ENCODE measurements at regions not wholly inside any gene's neighbourhood (a gene's known extent, or its start where the extent isn't known, plus 50 kb on each side); places are given as distances from the start of the nearest gene placed in this dataset.

- Mint-ChIP-seq H3K9me3 (ENCODE audit: low read depth) (no peaks in the 10 kb centered on the region), H3K27ac (no peak overlapping the region), H3K4me3 (no peak overlapping the region), H3K36me3 (no peaks in the 10 kb centered on the region), H3K4me1 (peaks cover 2% of the 10 kb centered on the region), H3K27me3 (peaks cover 39% of the 10 kb centered on the region)
- DNase-seq (no peak), ATAC-seq (no peak)
- CTCF ChIA-PET, result no interaction called here
Measured at GRCh38 chr2:63658176-63658968, 69.6 kb downstream of the MDH1 start.

- CTCF ChIA-PET, result no interaction called here
- Mint-ChIP-seq H3K9me3 (ENCODE audit: low read depth) (no peaks in the 10 kb centered on the region), H3K27ac (no peak overlapping the region), H3K4me3 (no peak overlapping the region), H3K27me3 (peaks cover 45% of the 10 kb centered on the region), H3K4me1 (peaks cover 1% of the 10 kb centered on the region), H3K36me3 (no peaks in the 10 kb centered on the region)
- no peak for DNase-seq
- ATAC-seq, result no peak
Measured at GRCh38 chr2:63660060-63660459, 71.3 kb downstream of the MDH1 start.

GRCh38 chr2:63661076-63661475 is 72.3 kb downstream of the MDH1 start:
- Mint-ChIP-seq H3K9me3 (ENCODE audit: low read depth) (no peaks in the 10 kb centered on the region), H3K4me1 (no peaks in the 10 kb centered on the region), H3K27me3 (peaks cover 49% of the 10 kb centered on the region), H3K4me3 (no peak overlapping the region), H3K27ac (no peak overlapping the region), H3K36me3 (no peaks in the 10 kb centered on the region)
- ATAC-seq (no peak), DNase-seq (no peak)
- CTCF ChIA-PET, result no interaction called here

GRCh38 chr2:63662028-63662804 is 73.5 kb downstream of the MDH1 start:
- Mint-ChIP-seq H3K4me3 (no peak overlapping the region), H3K4me1 (no peaks in the 10 kb centered on the region), H3K9me3 (ENCODE audit: low read depth) (no peaks in the 10 kb centered on the region), H3K36me3 (no peaks in the 10 kb centered on the region), H3K27me3 (peaks cover 47% of the 10 kb centered on the region), H3K27ac (no peak overlapping the region)
- ATAC-seq, result no peak
- CTCF ChIA-PET, result no interaction called here
- no peak for DNase-seq

- peaks cover 52% of the 10 kb centered on the region for H3K27me3 Mint-ChIP-seq
Measured at GRCh38 chr2:63663013-63663864, 74.5 kb downstream of the MDH1 start.

GRCh38 chr2:63665091-63665490 is 76.3 kb downstream of the MDH1 start:
- no peaks in the 10 kb centered on the region for H3K9me3 Mint-ChIP-seq (ENCODE audit: low read depth)
- no peak overlapping the region for H3K27ac Mint-ChIP-seq
- ATAC-seq (no peak), DNase-seq (no peak)
- H3K27me3 Mint-ChIP-seq, result peaks cover 54% of the 10 kb centered on the region
- CTCF ChIA-PET, result no interaction called here
- no peaks in the 10 kb centered on the region for H3K36me3 Mint-ChIP-seq
- no peaks in the 10 kb centered on the region for H3K4me1 Mint-ChIP-seq
- no peak overlapping the region for H3K4me3 Mint-ChIP-seq

More at GRCh38 chr2:63663013-63663864, 74.5 kb downstream of the MDH1 start:
- Mint-ChIP-seq H3K4me3 (no peak overlapping the region), H3K4me1 (no peaks in the 10 kb centered on the region), H3K9me3 (ENCODE audit: low read depth) (no peaks in the 10 kb centered on the region), H3K27ac (no peak overlapping the region), H3K36me3 (no peaks in the 10 kb centered on the region)
- ATAC-seq (no peak), DNase-seq (no peak)
- CTCF ChIA-PET, result no interaction called here

- Mint-ChIP-seq H3K4me1 (no peaks in the 10 kb centered on the region), H3K27ac (no peak overlapping the region), H3K4me3 (no peak overlapping the region), H3K9me3 (ENCODE audit: low read depth) (no peaks in the 10 kb centered on the region), H3K36me3 (no peaks in the 10 kb centered on the region), H3K27me3 (peaks cover 59% of the 10 kb centered on the region)
- CTCF ChIA-PET, result no interaction called here
- no peak for ATAC-seq
- no peak for DNase-seq
Measured at GRCh38 chr2:63665846-63666475, 77.2 kb downstream of the MDH1 start.

GRCh38 chr2:63667132-63667700 is 78.5 kb downstream of the MDH1 start:
- no peaks in the 10 kb centered on the region for H3K9me3 Mint-ChIP-seq (ENCODE audit: low read depth)
- DNase-seq (no peak), ATAC-seq (no peak)
- CTCF ChIA-PET, result no interaction called here
- no peaks in the 10 kb centered on the region for H3K36me3 Mint-ChIP-seq
- H3K27me3 Mint-ChIP-seq, result peaks cover 56% of the 10 kb centered on the region
- no peak overlapping the region for H3K27ac Mint-ChIP-seq
- no peak overlapping the region for H3K4me3 Mint-ChIP-seq
- no peaks in the 10 kb centered on the region for H3K4me1 Mint-ChIP-seq

- DNase-seq (no peak), ATAC-seq (no peak)
- CTCF ChIA-PET, result no interaction called here
- Mint-ChIP-seq H3K27ac (no peak overlapping the region), H3K9me3 (ENCODE audit: low read depth) (no peaks in the 10 kb centered on the region), H3K27me3 (peaks cover 49% of the 10 kb centered on the region), H3K4me3 (no peak overlapping the region), H3K36me3 (no peaks in the 10 kb centered on the region), H3K4me1 (no peaks in the 10 kb centered on the region)
Measured at GRCh38 chr2:63668000-63668399, 79.2 kb downstream of the MDH1 start.

- Mint-ChIP-seq H3K9me3 (ENCODE audit: low read depth) (no peaks in the 10 kb centered on the region), H3K36me3 (no peaks in the 10 kb centered on the region), H3K4me1 (no peaks in the 10 kb centered on the region), H3K4me3 (no peak overlapping the region), H3K27ac (no peak overlapping the region), H3K27me3 (peaks cover 49% of the 10 kb centered on the region)
- DNase-seq (no peak), ATAC-seq (no peak)
- CTCF ChIA-PET, result no interaction called here
Measured at GRCh38 chr2:63668466-63668865, 79.7 kb downstream of the MDH1 start.

- CTCF ChIA-PET, result no interaction called here
- no peak overlapping the region for H3K4me3 Mint-ChIP-seq
- H3K27ac Mint-ChIP-seq, result no peak overlapping the region
- DNase-seq, result no peak
- H3K36me3 Mint-ChIP-seq, result no peaks in the 10 kb centered on the region
- peaks cover 46% of the 10 kb centered on the region for H3K27me3 Mint-ChIP-seq
- no peak for ATAC-seq
- no peaks in the 10 kb centered on the region for H3K4me1 Mint-ChIP-seq
- H3K9me3 Mint-ChIP-seq (ENCODE audit: low read depth), result no peaks in the 10 kb centered on the region
Measured at GRCh38 chr2:63669596-63669995, 80.8 kb downstream of the MDH1 start.

- CTCF ChIA-PET, result no interaction called here
- H3K36me3 Mint-ChIP-seq, result no peaks in the 10 kb centered on the region
- H3K9me3 Mint-ChIP-seq (ENCODE audit: low read depth), result no peaks in the 10 kb centered on the region
- no peak for DNase-seq
- no peak for ATAC-seq
- H3K4me1 Mint-ChIP-seq, result peaks cover 9% of the 10 kb centered on the region
- no peak overlapping the region for H3K4me3 Mint-ChIP-seq
- H3K27me3 Mint-ChIP-seq, result peaks cover 30% of the 10 kb centered on the region
- no peak overlapping the region for H3K27ac Mint-ChIP-seq
Measured at GRCh38 chr2:63673865-63674533, 85.2 kb downstream of the MDH1 start.

- H3K36me3 Mint-ChIP-seq, result no peaks in the 10 kb centered on the region
- no peaks in the 10 kb centered on the region for H3K9me3 Mint-ChIP-seq (ENCODE audit: low read depth)
- H3K4me3 Mint-ChIP-seq, result no peak overlapping the region
- H3K4me1 Mint-ChIP-seq, result peaks cover 9% of the 10 kb centered on the region
- DNase-seq (no peak), ATAC-seq (no peak)
- H3K27ac Mint-ChIP-seq, result no peak overlapping the region
- CTCF ChIA-PET, result no interaction called here
- H3K27me3 Mint-ChIP-seq, result peaks cover 28% of the 10 kb centered on the region
Measured at GRCh38 chr2:63675026-63675425, 86.3 kb downstream of the MDH1 start.
